ENCODE measurements at regions not wholly inside any gene's neighbourhood (a gene's known extent, or its start where the extent isn't known, plus 50 kb on each side); places are given as distances from the start of the nearest gene placed in this dataset.

GRCh38 chr6:14619419-14619781, 501.8 kb downstream of the CD83 start:
- ChIA-PET CTCF (no interaction called here), POLR2A (no interaction called here)
- intact Hi-C loops (cut with micrococcal nuclease), result no loop called here

GRCh38 chr6:14620522-14620921, 502.9 kb downstream of the CD83 start:
- POLR2A ChIA-PET, result no interaction called here
- H3K36me3 Mint-ChIP-seq, result peaks cover 0 to 1% (median under 1%) of the 10 kb centered on the region in 5 donors
- H3K27me3 Mint-ChIP-seq, result peaks cover 0 to 5% (median 0%) of the 10 kb centered on the region in 5 donors

More at GRCh38 chr6:14619419-14619781, 501.8 kb downstream of the CD83 start:
- Mint-ChIP-seq H3K27ac (no peak overlapping the region), H3K9me3 (peaks cover 0 to 13% (median 5%) of the 10 kb centered on the region in 11 donors), H3K27me3 (peaks cover 0 to 8% (median 0%) of the 10 kb centered on the region in 5 donors), H3K4me3 (no peak overlapping the region), H3K4me1 (peaks cover 11 to 35% (median 29%) of the 10 kb centered on the region in 7 donors), H3K36me3 (peaks cover 0 to 5% (median 4%) of the 10 kb centered on the region in 5 donors)
- ATAC-seq (no peak), DNase-seq (no peak)
- Histone ChIP-seq H3K27ac (ENCODE audit: low read depth, low read length) (no peak overlapping the region), H3K9me3 (ENCODE audit: control insufficient read depth in 2 of 3, low read length in 3 of 3) (no peaks in the 10 kb centered on the region), H3K27me3 (ENCODE audit: control insufficient read depth in 2 of 2, insufficient read depth in 2 of 2, low read length in 2 of 2) (no peaks in the 10 kb centered on the region), H3K4me3 (ENCODE audit: low read length) (no peak overlapping the region), H3K4me1 (ENCODE audit: control insufficient read depth in 2 of 2, insufficient read depth in 2 of 2, low read length in 2 of 2) (peaks cover 0 to 15% of the 10 kb centered on the region in 2 donors), H3K36me3 (ENCODE audit: control insufficient read depth in 2 of 3, insufficient read depth in 3 of 3, low read length in 3 of 3) (no peaks in the 10 kb centered on the region)

GRCh38 chr6:14621518-14621917, 503.9 kb downstream of the CD83 start:
- CTCF ChIA-PET, result interaction anchor here (0.6 kb wide), 2 partner anchors 435 to 1001 kb away, joined by 3 read pairs; no protein-coding TSS in a partner anchor
- Mint-ChIP-seq H3K36me3 (no peaks in the 10 kb centered on the region), H3K4me1 (peaks cover 12 to 35% (median 29%) of the 10 kb centered on the region in 7 donors), H3K4me3 (peak overlapping the region in 2 of 10 donors; percentile 33 to 41), H3K9me3 (peaks cover 0 to 4% (median 0%) of the 10 kb centered on the region in 11 donors), H3K27ac (peak overlapping the region in 2 of 9 donors; percentile 6 to 43), H3K27me3 (peaks cover 0 to 4% (median 0%) of the 10 kb centered on the region in 5 donors)
- Histone ChIP-seq H3K9me3 (ENCODE audit: control insufficient read depth in 2 of 3, low read length in 3 of 3) (no peaks in the 10 kb centered on the region), H3K4me3 (ENCODE audit: low read length) (no peak overlapping the region), H3K36me3 (ENCODE audit: control insufficient read depth in 2 of 3, insufficient read depth in 3 of 3, low read length in 3 of 3) (no peaks in the 10 kb centered on the region), H3K27ac (ENCODE audit: low read depth, low read length) (no peak overlapping the region), H3K27me3 (ENCODE audit: control insufficient read depth in 2 of 2, insufficient read depth in 2 of 2, low read length in 2 of 2) (no peaks in the 10 kb centered on the region), H3K4me1 (ENCODE audit: control insufficient read depth in 2 of 2, insufficient read depth in 2 of 2, low read length in 2 of 2) (peaks cover 0 to 15% of the 10 kb centered on the region in 2 donors)
- ATAC-seq, result no peak
- POLR2A ChIA-PET, result no interaction called here
- intact Hi-C loops (cut with micrococcal nuclease), result no loop called here
- no peak for DNase-seq

More at GRCh38 chr6:14620522-14620921, 502.9 kb downstream of the CD83 start:
- Histone ChIP-seq H3K27ac (ENCODE audit: low read depth, low read length) (no peak overlapping the region), H3K4me3 (ENCODE audit: low read length) (no peak overlapping the region), H3K36me3 (ENCODE audit: control insufficient read depth in 2 of 3, insufficient read depth in 3 of 3, low read length in 3 of 3) (no peaks in the 10 kb centered on the region), H3K9me3 (ENCODE audit: control insufficient read depth in 2 of 3, low read length in 3 of 3) (no peaks in the 10 kb centered on the region), H3K27me3 (ENCODE audit: control insufficient read depth in 2 of 2, insufficient read depth in 2 of 2, low read length in 2 of 2) (no peaks in the 10 kb centered on the region), H3K4me1 (ENCODE audit: control insufficient read depth in 2 of 2, insufficient read depth in 2 of 2, low read length in 2 of 2) (peaks cover 0 to 15% of the 10 kb centered on the region in 2 donors)
- intact Hi-C loops (cut with micrococcal nuclease), result no loop called here
- ATAC-seq, result no peak
- Mint-ChIP-seq H3K4me3 (no peak overlapping the region), H3K4me1 (peaks cover 12 to 35% (median 29%) of the 10 kb centered on the region in 7 donors), H3K9me3 (peaks cover 0 to 9% (median 2%) of the 10 kb centered on the region in 11 donors), H3K27ac (no peak overlapping the region)
- DNase-seq, result no peak
- CTCF ChIA-PET, result no interaction called here

GRCh38 chr6:14622085-14622484, 504.5 kb downstream of the CD83 start:
- CTCF ChIA-PET, result interaction anchor here (0.6 kb wide), 2 partner anchors 435 to 1001 kb away, joined by 3 read pairs; no protein-coding TSS in a partner anchor
- Mint-ChIP-seq H3K9me3 (peaks cover 0 to 3% (median 0%) of the 10 kb centered on the region in 11 donors), H3K36me3 (peaks cover 0 to 2% (median 0%) of the 10 kb centered on the region in 5 donors), H3K27me3 (peaks cover 0 to 4% (median 0%) of the 10 kb centered on the region in 5 donors), H3K4me1 (peaks cover 8 to 31% (median 23%) of the 10 kb centered on the region in 7 donors), H3K27ac (peak overlapping the region in 1 of 9 donors; percentile 17), H3K4me3 (peak overlapping the region in 4 of 10 donors; percentile 5 to 41 (median 28))
- Histone ChIP-seq H3K27ac (ENCODE audit: low read depth, low read length) (no peak overlapping the region), H3K4me1 (ENCODE audit: control insufficient read depth in 2 of 2, insufficient read depth in 2 of 2, low read length in 2 of 2) (peaks cover 0 to 15% of the 10 kb centered on the region in 2 donors), H3K4me3 (ENCODE audit: low read length) (no peak overlapping the region), H3K27me3 (ENCODE audit: control insufficient read depth in 2 of 2, insufficient read depth in 2 of 2, low read length in 2 of 2) (no peaks in the 10 kb centered on the region), H3K36me3 (ENCODE audit: control insufficient read depth in 2 of 3, insufficient read depth in 3 of 3, low read length in 3 of 3) (no peaks in the 10 kb centered on the region), H3K9me3 (ENCODE audit: control insufficient read depth in 2 of 3, low read length in 3 of 3) (no peaks in the 10 kb centered on the region)
- peak in 2 of 9 donors; percentile 10 to 21 for DNase-seq
- POLR2A ChIA-PET, result interaction anchor here (2.6 kb wide), 1 partner anchor 18 kb away, joined by 5 read pairs; no protein-coding TSS in a partner anchor
- ATAC-seq, result no peak
- intact Hi-C loops (cut with micrococcal nuclease), result no loop called here

- no peak overlapping the region for H3K27ac ChIP-seq (ENCODE audit: low read depth, low read length)
- no peaks in the 10 kb centered on the region for H3K36me3 ChIP-seq (ENCODE audit: control insufficient read depth in 2 of 3, insufficient read depth in 3 of 3, low read length in 3 of 3)
- H3K36me3 Mint-ChIP-seq, result peaks cover 0 to 8% (median 0%) of the 10 kb centered on the region in 5 donors
- peaks cover 0 to 15% of the 10 kb centered on the region in 2 donors for H3K4me1 ChIP-seq (ENCODE audit: control insufficient read depth in 2 of 2, insufficient read depth in 2 of 2, low read length in 2 of 2)
- no peak overlapping the region for H3K4me3 ChIP-seq (ENCODE audit: low read length)
- peaks cover 6 to 31% (median 21%) of the 10 kb centered on the region in 7 donors for H3K4me1 Mint-ChIP-seq
- ChIA-PET POLR2A (interaction anchor here (2.6 kb wide), 1 partner anchor 17 kb away, joined by 5 read pairs; no protein-coding TSS in a partner anchor), CTCF (no interaction called here)
- H3K27me3 Mint-ChIP-seq, result peaks cover 0 to 4% (median 0%) of the 10 kb centered on the region in 5 donors
- H3K27me3 ChIP-seq (ENCODE audit: control insufficient read depth in 2 of 2, insufficient read depth in 2 of 2, low read length in 2 of 2), result no peaks in the 10 kb centered on the region
- DNase-seq, result no peak
- H3K9me3 Mint-ChIP-seq, result peaks cover 0 to 11% (median 0%) of the 10 kb centered on the region in 11 donors
- peak overlapping the region in 2 of 9 donors; percentile 55 to 65 for H3K27ac Mint-ChIP-seq
- intact Hi-C loops (cut with micrococcal nuclease), result no loop called here
- ATAC-seq, result no peak
- peak overlapping the region in 2 of 10 donors; percentile 38 to 42 for H3K4me3 Mint-ChIP-seq
- no peaks in the 10 kb centered on the region for H3K9me3 ChIP-seq (ENCODE audit: control insufficient read depth in 2 of 3, low read length in 3 of 3)
Observed at GRCh38 chr6:14622909-14623505, 505.4 kb downstream of the CD83 start.

- peaks cover 0 to 15% of the 10 kb centered on the region in 2 donors for H3K4me1 ChIP-seq (ENCODE audit: control insufficient read depth in 2 of 2, insufficient read depth in 2 of 2, low read length in 2 of 2)
- no peak overlapping the region for H3K27ac ChIP-seq (ENCODE audit: low read depth, low read length)
- intact Hi-C loops (cut with micrococcal nuclease), result no loop called here
- H3K27me3 Mint-ChIP-seq, result peaks cover 0 to 10% (median 0%) of the 10 kb centered on the region in 5 donors
- ChIA-PET CTCF (no interaction called here), POLR2A (no interaction called here)
- no peak overlapping the region for H3K4me3 ChIP-seq (ENCODE audit: low read length)
- H3K4me3 Mint-ChIP-seq, result no peak overlapping the region
- H3K27me3 ChIP-seq (ENCODE audit: control insufficient read depth in 2 of 2, insufficient read depth in 2 of 2, low read length in 2 of 2), result no peaks in the 10 kb centered on the region
- H3K9me3 Mint-ChIP-seq, result peaks cover 0 to 14% (median 0%) of the 10 kb centered on the region in 11 donors
- H3K36me3 Mint-ChIP-seq, result peaks cover 0 to 13% (median 3%) of the 10 kb centered on the region in 5 donors
- no peak for DNase-seq
- peaks cover 6 to 31% (median 20%) of the 10 kb centered on the region in 7 donors for H3K4me1 Mint-ChIP-seq
- ATAC-seq, result no peak
- H3K27ac Mint-ChIP-seq, result peak overlapping the region in 1 of 9 donors; percentile 72
- H3K9me3 ChIP-seq (ENCODE audit: control insufficient read depth in 2 of 3, low read length in 3 of 3), result no peaks in the 10 kb centered on the region
- H3K36me3 ChIP-seq (ENCODE audit: control insufficient read depth in 2 of 3, insufficient read depth in 3 of 3, low read length in 3 of 3), result no peaks in the 10 kb centered on the region
Observed at GRCh38 chr6:14625173-14625895, 507.8 kb downstream of the CD83 start.

All from naive thymus-derived CD4-positive, alpha-beta T cell (primary cell).